ENCODE measurements at regions not wholly inside any gene's neighbourhood (a gene's known extent, or its start where the extent isn't known, plus 50 kb on each side); places are given as distances from the start of the nearest gene placed in this dataset.

- Histone ChIP-seq H3K9me3 (no peaks in the 10 kb centered on the region), H3K36me3 (no peaks in the 10 kb centered on the region), H3K4me1 (ENCODE audit: insufficient read depth) (no peaks in the 10 kb centered on the region), H3K27me3 (no peaks in the 10 kb centered on the region), H3K27ac (no peak overlapping the region), H3K4me3 (no peak overlapping the region)
- 13 to 19% (median 18%) methylated on average over 3 of the region's 3 CpGs for WGBS, 3 donors
- TF ChIP-seq EP300 (IDR thresholded peaks at IDR 0.05): no peak
- TF ChIP-seq CTCF (IDR thresholded peaks at IDR 0.05): no peak
- TF ChIP-seq POLR2A (IDR thresholded peaks at IDR 0.05): no peak
- intact Hi-C loops (cut with DNase I): no loop called here
- no peak for DNase-seq
Measured at GRCh38 chr9:28598408-28598807, 1025.1 kb upstream of the C9orf72 start.

GRCh38 chr9:28600226-28600625, 1026.9 kb upstream of the C9orf72 start:
- no peak for DNase-seq
- H3K4me1 ChIP-seq (ENCODE audit: insufficient read depth): no peaks in the 10 kb centered on the region
- intact Hi-C loops (cut with DNase I): no loop called here
- H3K27ac ChIP-seq: no peak overlapping the region
- TF ChIP-seq CTCF (IDR thresholded peaks at IDR 0.05): no peak
- TF ChIP-seq EP300 (IDR thresholded peaks at IDR 0.05): no peak
- TF ChIP-seq POLR2A (IDR thresholded peaks at IDR 0.05): no peak
- no peaks in the 10 kb centered on the region for H3K27me3 ChIP-seq
- H3K36me3 ChIP-seq: no peaks in the 10 kb centered on the region
- H3K9me3 ChIP-seq: no peaks in the 10 kb centered on the region
- H3K4me3 ChIP-seq: no peak overlapping the region
- WGBS, 3 donors: 36 to 71% (median 48%) methylated on average over 1 of the region's 1 CpG

- H3K4me1 ChIP-seq (ENCODE audit: insufficient read depth): no peaks in the 10 kb centered on the region
- no peak overlapping the region for H3K27ac ChIP-seq
- TF ChIP-seq CTCF (IDR thresholded peaks at IDR 0.05): no peak
- TF ChIP-seq EP300 (IDR thresholded peaks at IDR 0.05): no peak
- TF ChIP-seq POLR2A (IDR thresholded peaks at IDR 0.05): no peak
- no peaks in the 10 kb centered on the region for H3K27me3 ChIP-seq
- no peaks in the 10 kb centered on the region for H3K9me3 ChIP-seq
- no peaks in the 10 kb centered on the region for H3K36me3 ChIP-seq
- no peak overlapping the region for H3K4me3 ChIP-seq
- no peak for DNase-seq
- intact Hi-C loops (cut with DNase I): no loop called here
Measured at GRCh38 chr9:28607843-28608242, 1034.6 kb upstream of the C9orf72 start.

GRCh38 chr9:28610339-28610738, 1037.1 kb upstream of the C9orf72 start:
- H3K4me1 ChIP-seq (ENCODE audit: insufficient read depth): no peaks in the 10 kb centered on the region
- H3K36me3 ChIP-seq: no peaks in the 10 kb centered on the region
- H3K9me3 ChIP-seq: no peaks in the 10 kb centered on the region
- no peak for DNase-seq
- intact Hi-C loops (cut with DNase I): no loop called here
- no peak overlapping the region for H3K4me3 ChIP-seq
- TF ChIP-seq CTCF (IDR thresholded peaks at IDR 0.05) (no peak), POLR2A (IDR thresholded peaks at IDR 0.05) (no peak), EP300 (IDR thresholded peaks at IDR 0.05) (no peak)
- no peaks in the 10 kb centered on the region for H3K27me3 ChIP-seq
- H3K27ac ChIP-seq: no peak overlapping the region
- WGBS, 3 donors: 70 to 78% (median 71%) methylated on average over 3 of the region's 3 CpGs

- no peak overlapping the region for H3K27ac ChIP-seq
- H3K4me3 ChIP-seq: no peak overlapping the region
- intact Hi-C loops (cut with DNase I): no loop called here
- WGBS, 3 donors: 58 to 65% (median 63%) methylated on average over 1 of the region's 1 CpG
- H3K9me3 ChIP-seq: no peaks in the 10 kb centered on the region
- H3K36me3 ChIP-seq: no peaks in the 10 kb centered on the region
- DNase-seq: no peak
- no peaks in the 10 kb centered on the region for H3K4me1 ChIP-seq (ENCODE audit: insufficient read depth)
- no peaks in the 10 kb centered on the region for H3K27me3 ChIP-seq
- TF ChIP-seq CTCF (IDR thresholded peaks at IDR 0.05) (no peak), POLR2A (IDR thresholded peaks at IDR 0.05) (no peak), EP300 (IDR thresholded peaks at IDR 0.05) (no peak)
Measured at GRCh38 chr9:28616310-28616709, 1043.0 kb upstream of the C9orf72 start.

Measured in ovary (tissue), 7 donors.